ENCODE measurements at regions not wholly inside any gene's neighbourhood (a gene's known extent, or its start where the extent isn't known, plus 50 kb on each side); places are given as distances from the start of the nearest gene placed in this dataset.

- ChIA-PET CTCF (no interaction called here), POLR2A (no interaction called here)
These were observed 274.9 kb downstream of the HAO1 start for GRCh38 chr20:7665376-7665775.

- POLR2A ChIA-PET: no interaction called here
These were observed 273.1 kb downstream of the HAO1 start for GRCh38 chr20:7667194-7667593.

GRCh38 chr20:7672571-7672970 is 267.7 kb downstream of the HAO1 start:
- ChIA-PET POLR2A (no interaction called here), CTCF (no interaction called here)

More at GRCh38 chr20:7667194-7667593, 273.1 kb downstream of the HAO1 start:
- CTCF ChIA-PET: no interaction called here

GRCh38 chr20:7673841-7674240 is 266.4 kb downstream of the HAO1 start:
- CTCF ChIA-PET: no interaction called here
- POLR2A ChIA-PET: no interaction called here

- ChIA-PET CTCF (no interaction called here), POLR2A (no interaction called here)
These were observed 257.3 kb downstream of the HAO1 start for GRCh38 chr20:7682916-7683315.

- POLR2A ChIA-PET: no interaction called here
- CTCF ChIA-PET: no interaction called here
These were observed 253.2 kb downstream of the HAO1 start for GRCh38 chr20:7687065-7687464.

- ChIA-PET CTCF (no interaction called here), POLR2A (no interaction called here)
These were observed 251.1 kb downstream of the HAO1 start for GRCh38 chr20:7689151-7689550.

- POLR2A ChIA-PET: no interaction called here
- CTCF ChIA-PET: no interaction called here
These were observed 248.5 kb downstream of the HAO1 start for GRCh38 chr20:7691647-7692269.

- ChIA-PET POLR2A (no interaction called here), CTCF (no interaction called here)
These were observed 247.8 kb downstream of the HAO1 start for GRCh38 chr20:7692478-7692877.

GRCh38 chr20:7693761-7694160 is 246.5 kb downstream of the HAO1 start:
- POLR2A ChIA-PET: no interaction called here
- CTCF ChIA-PET: no interaction called here

- CTCF ChIA-PET: no interaction called here
- POLR2A ChIA-PET: no interaction called here
These were observed 245.2 kb downstream of the HAO1 start for GRCh38 chr20:7695051-7695495.

GRCh38 chr20:7695635-7696034 is 244.6 kb downstream of the HAO1 start:
- POLR2A ChIA-PET: no interaction called here
- CTCF ChIA-PET: no interaction called here

GRCh38 chr20:7696311-7696710 is 243.9 kb downstream of the HAO1 start:
- ChIA-PET CTCF (no interaction called here), POLR2A (no interaction called here)

GRCh38 chr20:7702141-7702540 is 238.1 kb downstream of the HAO1 start:
- CTCF ChIA-PET: no interaction called here
- POLR2A ChIA-PET: interaction anchor here (0.6 kb wide), 1 partner anchor 138 kb away, joined by 5 read pairs; no protein-coding TSS in a partner anchor

GRCh38 chr20:7703551-7703961 is 236.7 kb downstream of the HAO1 start:
- CTCF ChIA-PET: no interaction called here
- POLR2A ChIA-PET: no interaction called here

GRCh38 chr20:7703996-7704395 is 236.3 kb downstream of the HAO1 start:
- CTCF ChIA-PET: no interaction called here
- POLR2A ChIA-PET: no interaction called here

GRCh38 chr20:7708112-7708511 is 232.1 kb downstream of the HAO1 start:
- POLR2A ChIA-PET: no interaction called here
- CTCF ChIA-PET: no interaction called here

GRCh38 chr20:7708782-7709181 is 231.5 kb downstream of the HAO1 start:
- POLR2A ChIA-PET: no interaction called here
- CTCF ChIA-PET: no interaction called here

GRCh38 chr20:7710440-7710839 is 229.8 kb downstream of the HAO1 start:
- CTCF ChIA-PET: no interaction called here
- POLR2A ChIA-PET: no interaction called here

- CTCF ChIA-PET: no interaction called here
- POLR2A ChIA-PET: no interaction called here
These were observed 227.6 kb downstream of the HAO1 start for GRCh38 chr20:7712661-7713060.

- CTCF ChIA-PET: no interaction called here
- POLR2A ChIA-PET: no interaction called here
These were observed 225.7 kb downstream of the HAO1 start for GRCh38 chr20:7714549-7714948.

GRCh38 chr20:7716286-7716972 is 223.8 kb downstream of the HAO1 start:
- POLR2A ChIA-PET: no interaction called here
- CTCF ChIA-PET: no interaction called here

Data from activated CD8-positive, alpha-beta memory T cell treated with anti-CD3 and anti-CD28 coated beads for 36 hours (primary cell).